ENCODE measurements at regions not wholly inside any gene's neighbourhood (a gene's known extent, or its start where the extent isn't known, plus 50 kb on each side); places are given as distances from the start of the nearest gene placed in this dataset.

DNA sequence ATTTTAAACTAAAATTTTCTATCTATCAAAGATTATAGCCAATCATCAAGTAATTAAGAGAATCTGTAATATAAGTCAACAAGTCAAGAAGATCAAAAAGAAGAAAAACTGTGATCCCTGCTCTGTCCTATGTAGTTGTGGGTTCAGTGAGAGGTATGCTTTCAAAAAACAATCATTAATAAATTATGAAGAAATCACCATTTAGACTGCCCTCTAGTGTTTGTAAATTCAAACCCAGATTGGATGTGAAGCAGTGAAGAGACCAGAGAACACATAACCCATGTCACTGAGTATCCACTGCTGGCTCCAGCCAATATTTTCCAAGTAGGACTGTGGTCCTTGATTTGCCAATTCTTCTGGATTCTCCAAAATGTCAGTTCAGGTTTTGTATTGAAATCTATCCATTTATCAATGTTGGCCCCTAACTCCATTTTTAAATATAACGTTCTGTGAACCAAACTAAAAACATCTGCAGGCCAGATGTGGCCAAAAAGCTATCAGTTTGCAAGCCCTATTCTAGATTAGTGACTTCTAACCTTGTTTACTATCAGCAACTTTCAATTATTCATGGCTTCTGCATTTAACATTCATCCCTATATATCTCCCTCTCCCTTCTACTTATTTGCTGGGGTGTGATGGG lies 467.5 kb upstream of the CXADR start:
- no peak overlapping the region for H3K4me3 Mint-ChIP-seq

GRCh38 chr21:17048974-17049373 lies 463.9 kb upstream of the CXADR start:
- Histone ChIP-seq H3K4me1 (ENCODE audit: insufficient read depth, low read length) (no peaks in the 10 kb centered on the region), H3K4me3 (ENCODE audit: low read length) (no peak overlapping the region), H3K9me3 (ENCODE audit: low read length) (no peaks in the 10 kb centered on the region), H3K27ac (ENCODE audit: low read depth, low read length) (no peak overlapping the region), H3K36me3 (ENCODE audit: insufficient read depth, low read length) (no peaks in the 10 kb centered on the region), H3K27me3 (ENCODE audit: insufficient read depth, low read length, poor library complexity, severe bottlenecking) (no peaks in the 10 kb centered on the region)
- POLR2A ChIA-PET = no interaction called here
- H3K9me3 Mint-ChIP-seq = peaks cover 2 to 23% (median 4%) of the 10 kb centered on the region in 5 donors
- DNase-seq = no peak
- H3K27me3 Mint-ChIP-seq = no peaks in the 10 kb centered on the region
- H3K27ac Mint-ChIP-seq = no peak overlapping the region
- CTCF ChIA-PET = no interaction called here
- H3K4me3 Mint-ChIP-seq = no peak overlapping the region
- H3K36me3 Mint-ChIP-seq = no peaks in the 10 kb centered on the region
- no peaks in the 10 kb centered on the region for H3K4me1 Mint-ChIP-seq

More for the DNA sequence above, 467.5 kb upstream of the CXADR start:
- H3K9me3 Mint-ChIP-seq = peaks cover 3 to 13% (median 10%) of the 10 kb centered on the region in 5 donors
- Histone ChIP-seq H3K9me3 (ENCODE audit: low read length) (no peaks in the 10 kb centered on the region), H3K4me3 (ENCODE audit: low read length) (no peak overlapping the region), H3K27ac (ENCODE audit: low read depth, low read length) (no peak overlapping the region), H3K4me1 (ENCODE audit: insufficient read depth, low read length) (no peaks in the 10 kb centered on the region), H3K36me3 (ENCODE audit: insufficient read depth, low read length) (no peaks in the 10 kb centered on the region), H3K27me3 (ENCODE audit: insufficient read depth, low read length, poor library complexity, severe bottlenecking) (no peaks in the 10 kb centered on the region)
- H3K27ac Mint-ChIP-seq = peak overlapping the region in 1 of 8 donors; percentile 17
- H3K36me3 Mint-ChIP-seq = no peaks in the 10 kb centered on the region
- CTCF ChIA-PET = no interaction called here
- no peaks in the 10 kb centered on the region for H3K27me3 Mint-ChIP-seq
- H3K4me1 Mint-ChIP-seq = no peaks in the 10 kb centered on the region
- POLR2A ChIA-PET = no interaction called here
- no peak for DNase-seq

- Mint-ChIP-seq H3K27ac (no peak overlapping the region), H3K36me3 (no peaks in the 10 kb centered on the region), H3K9me3 (peaks cover 2 to 24% (median 4%) of the 10 kb centered on the region in 5 donors), H3K4me3 (no peak overlapping the region), H3K4me1 (no peaks in the 10 kb centered on the region), H3K27me3 (no peaks in the 10 kb centered on the region)
- Histone ChIP-seq H3K36me3 (ENCODE audit: insufficient read depth, low read length) (no peaks in the 10 kb centered on the region), H3K27me3 (ENCODE audit: insufficient read depth, low read length, poor library complexity, severe bottlenecking) (no peaks in the 10 kb centered on the region), H3K4me3 (ENCODE audit: low read length) (no peak overlapping the region), H3K4me1 (ENCODE audit: insufficient read depth, low read length) (no peaks in the 10 kb centered on the region), H3K27ac (ENCODE audit: low read depth, low read length) (no peak overlapping the region), H3K9me3 (ENCODE audit: low read length) (no peaks in the 10 kb centered on the region)
- DNase-seq = no peak
- CTCF ChIA-PET = no interaction called here
- POLR2A ChIA-PET = no interaction called here
Measured at GRCh38 chr21:17050156-17050555, 462.7 kb upstream of the CXADR start.

DNA sequence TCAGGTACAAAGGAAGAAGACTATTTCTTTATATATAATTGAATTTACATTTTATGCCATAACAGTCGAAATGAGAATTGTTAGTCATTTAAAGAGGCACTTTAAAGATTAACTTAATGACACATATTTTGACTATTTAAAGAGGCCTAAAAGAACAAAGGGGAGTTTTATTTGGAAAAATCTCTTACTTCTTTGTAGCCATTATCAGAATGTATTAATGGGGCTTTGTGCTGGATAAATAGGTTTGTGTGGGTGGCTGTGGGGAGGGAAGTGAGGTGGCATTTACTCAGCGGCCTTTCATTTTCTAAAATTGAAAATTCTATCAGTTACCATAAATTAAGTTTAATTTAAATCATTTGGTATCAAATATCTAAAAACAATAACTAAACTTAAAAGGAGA lies 462.2 kb upstream of the CXADR start:
- H3K27ac Mint-ChIP-seq = no peak overlapping the region
- CTCF ChIA-PET = no interaction called here

GRCh38 chr21:17051054-17051453 lies 461.8 kb upstream of the CXADR start:
- CTCF ChIA-PET = no interaction called here
- Histone ChIP-seq H3K9me3 (ENCODE audit: low read length) (no peaks in the 10 kb centered on the region), H3K27ac (ENCODE audit: low read depth, low read length) (no peak overlapping the region), H3K36me3 (ENCODE audit: insufficient read depth, low read length) (no peaks in the 10 kb centered on the region), H3K27me3 (ENCODE audit: insufficient read depth, low read length, poor library complexity, severe bottlenecking) (no peaks in the 10 kb centered on the region), H3K4me3 (ENCODE audit: low read length) (no peak overlapping the region), H3K4me1 (ENCODE audit: insufficient read depth, low read length) (no peaks in the 10 kb centered on the region)
- Mint-ChIP-seq H3K9me3 (peaks cover 2 to 29% (median 6%) of the 10 kb centered on the region in 5 donors), H3K4me1 (no peaks in the 10 kb centered on the region), H3K27ac (no peak overlapping the region), H3K36me3 (no peaks in the 10 kb centered on the region), H3K4me3 (no peak overlapping the region), H3K27me3 (no peaks in the 10 kb centered on the region)
- POLR2A ChIA-PET = no interaction called here
- DNase-seq = no peak

More for the DNA sequence above, 462.2 kb upstream of the CXADR start:
- Mint-ChIP-seq H3K4me1 (no peaks in the 10 kb centered on the region), H3K9me3 (peaks cover 2 to 28% (median 4%) of the 10 kb centered on the region in 5 donors), H3K4me3 (no peak overlapping the region), H3K27me3 (no peaks in the 10 kb centered on the region), H3K36me3 (no peaks in the 10 kb centered on the region)
- no peaks in the 10 kb centered on the region for H3K9me3 ChIP-seq (ENCODE audit: low read length)
- no peak for DNase-seq
- no peak overlapping the region for H3K4me3 ChIP-seq (ENCODE audit: low read length)
- H3K36me3 ChIP-seq (ENCODE audit: insufficient read depth, low read length) = no peaks in the 10 kb centered on the region
- no peaks in the 10 kb centered on the region for H3K4me1 ChIP-seq (ENCODE audit: insufficient read depth, low read length)
- POLR2A ChIA-PET = no interaction called here
- no peak overlapping the region for H3K27ac ChIP-seq (ENCODE audit: low read depth, low read length)
- no peaks in the 10 kb centered on the region for H3K27me3 ChIP-seq (ENCODE audit: insufficient read depth, low read length, poor library complexity, severe bottlenecking)

- no peak overlapping the region for H3K4me3 Mint-ChIP-seq
- H3K9me3 Mint-ChIP-seq = peaks cover 0 to 33% (median 3%) of the 10 kb centered on the region in 5 donors
Measured at GRCh38 chr21:17053321-17053720, 459.5 kb upstream of the CXADR start.

GRCh38 chr21:17059936-17060335 lies 452.9 kb upstream of the CXADR start:
- H3K4me3 ChIP-seq (ENCODE audit: low read length) = no peak overlapping the region
- CTCF ChIA-PET = no interaction called here
- H3K27ac Mint-ChIP-seq = no peak overlapping the region

More at GRCh38 chr21:17053321-17053720, 459.5 kb upstream of the CXADR start:
- no peak for DNase-seq
- H3K27me3 ChIP-seq (ENCODE audit: insufficient read depth, low read length, poor library complexity, severe bottlenecking) = no peaks in the 10 kb centered on the region
- Mint-ChIP-seq H3K27ac (no peak overlapping the region), H3K27me3 (no peaks in the 10 kb centered on the region), H3K36me3 (no peaks in the 10 kb centered on the region), H3K4me1 (no peaks in the 10 kb centered on the region)
- ChIA-PET CTCF (no interaction called here), POLR2A (no interaction called here)
- no peaks in the 10 kb centered on the region for H3K4me1 ChIP-seq (ENCODE audit: insufficient read depth, low read length)
- no peak overlapping the region for H3K4me3 ChIP-seq (ENCODE audit: low read length)
- no peaks in the 10 kb centered on the region for H3K9me3 ChIP-seq (ENCODE audit: low read length)
- no peak overlapping the region for H3K27ac ChIP-seq (ENCODE audit: low read depth, low read length)
- no peaks in the 10 kb centered on the region for H3K36me3 ChIP-seq (ENCODE audit: insufficient read depth, low read length)

DNA sequence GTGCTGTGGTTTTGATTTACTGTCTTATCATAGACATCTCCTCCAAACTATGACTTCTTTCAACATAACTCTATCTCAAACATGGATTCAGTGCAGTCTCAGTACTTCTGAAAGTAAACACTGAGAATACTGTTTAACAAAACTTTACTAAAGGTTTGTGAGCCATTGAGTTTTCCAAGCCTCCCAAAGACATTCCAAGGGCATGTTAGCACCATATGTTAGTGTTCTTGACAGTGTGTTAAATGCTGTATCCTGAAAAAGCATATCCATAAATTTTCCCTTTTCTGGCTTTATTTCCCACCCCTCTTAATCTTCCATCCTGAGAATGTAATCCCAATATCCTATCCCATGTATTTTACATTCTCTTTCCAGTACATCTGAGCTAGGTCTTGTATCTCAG lies 446.8 kb upstream of the CXADR start:
- Histone ChIP-seq H3K4me3 (ENCODE audit: low read length) (no peak overlapping the region), H3K4me1 (ENCODE audit: insufficient read depth, low read length) (no peaks in the 10 kb centered on the region), H3K27me3 (ENCODE audit: insufficient read depth, low read length, poor library complexity, severe bottlenecking) (no peaks in the 10 kb centered on the region), H3K9me3 (ENCODE audit: low read length) (no peaks in the 10 kb centered on the region), H3K36me3 (ENCODE audit: insufficient read depth, low read length) (no peaks in the 10 kb centered on the region), H3K27ac (ENCODE audit: low read depth, low read length) (no peak overlapping the region)
- peaks cover 2 to 6% (median 5%) of the 10 kb centered on the region in 5 donors for H3K9me3 Mint-ChIP-seq
- no peak overlapping the region for H3K27ac Mint-ChIP-seq
- H3K27me3 Mint-ChIP-seq = no peaks in the 10 kb centered on the region
- no peak overlapping the region for H3K4me3 Mint-ChIP-seq
- DNase-seq = no peak
- H3K4me1 Mint-ChIP-seq = no peaks in the 10 kb centered on the region
- ChIA-PET POLR2A (no interaction called here), CTCF (no interaction called here)
- no peaks in the 10 kb centered on the region for H3K36me3 Mint-ChIP-seq

More at GRCh38 chr21:17059936-17060335, 452.9 kb upstream of the CXADR start:
- peak in 1 of 5 donors; percentile 0 for DNase-seq
- Mint-ChIP-seq H3K4me1 (no peaks in the 10 kb centered on the region), H3K27me3 (no peaks in the 10 kb centered on the region), H3K4me3 (no peak overlapping the region), H3K36me3 (no peaks in the 10 kb centered on the region), H3K9me3 (peaks cover 2 to 23% (median 8%) of the 10 kb centered on the region in 5 donors)
- Histone ChIP-seq H3K27me3 (ENCODE audit: insufficient read depth, low read length, poor library complexity, severe bottlenecking) (no peaks in the 10 kb centered on the region), H3K4me1 (ENCODE audit: insufficient read depth, low read length) (no peaks in the 10 kb centered on the region), H3K9me3 (ENCODE audit: low read length) (no peaks in the 10 kb centered on the region), H3K36me3 (ENCODE audit: insufficient read depth, low read length) (no peaks in the 10 kb centered on the region), H3K27ac (ENCODE audit: low read depth, low read length) (no peak overlapping the region)
- POLR2A ChIA-PET = no interaction called here

Data from CD8-positive, alpha-beta memory T cell (primary cell).